MM.1S (cell line): ENCODE measurements at regions not wholly inside any gene's neighbourhood (a gene's known extent, or its start where the extent isn't known, plus 50 kb on each side); places are given as distances from the start of the nearest gene placed in this dataset.

ENCODE experiments used
- DNase-seq: peaks from one replicate; pipeline ENCODE4 v3.0.0-alpha.2; 2015
- H2AFZ ChIP-seq: fragments of 300-600 bp; sonication (generic); 2 replicates; pipeline ENCODE4 v1.6.0; 2016; ENCODE audit warnings: antibody characterized with exemption, low read length
- H3F3A ChIP-seq: fragments of 300-600 bp; sonication (generic); 2 replicates; pipeline ENCODE4 v1.6.1; 2016; ENCODE audit warnings: mild to moderate bottlenecking, antibody characterized with exemption, low read length, moderate library complexity, mixed read lengths; ENCODE audit not compliant: insufficient read depth
- H3K27ac ChIP-seq: fragments of 300-600 bp; sonication (generic); 2 replicates; pipeline ENCODE4 v1.5.1; 2016; ENCODE audit warnings: mild to moderate bottlenecking, low read length
- H3K27me3 ChIP-seq: fragments of 300-600 bp; sonication (generic); replicated peaks from 2 replicates; pipeline ENCODE4 v1.6.0; 2016; ENCODE audit warnings: low read length; ENCODE audit not compliant: insufficient read depth
- H3K36me3 ChIP-seq: fragments of 300-600 bp; sonication (generic); replicated peaks from 2 replicates; pipeline ENCODE4 v1.6.1; 2016; ENCODE audit warnings: mild to moderate bottlenecking, low read length, mixed read lengths; ENCODE audit not compliant: insufficient read depth
- H3K4me1 ChIP-seq: fragments of 300-600 bp; sonication (generic); 2 replicates; pipeline ENCODE4 v1.6.1; 2016; ENCODE audit warnings: low read length, mixed read lengths
- H3K4me2 ChIP-seq: fragments of 300-600 bp; sonication (generic); 2 replicates; pipeline ENCODE4 v1.6.0; 2016; ENCODE audit warnings: low read depth, low read length
- H3K4me3 ChIP-seq: fragments of 300-600 bp; sonication (generic); 2 replicates; pipeline ENCODE4 v1.5.1; 2016; ENCODE audit warnings: low read length, mixed read lengths
- H3K79me2 ChIP-seq: fragments of 300-600 bp; sonication (generic); 2 replicates; pipeline ENCODE4 v1.6.1; 2016; ENCODE audit warnings: mixed run types, low read length, mixed read lengths
- H3K9ac ChIP-seq: fragments of 300-600 bp; sonication (generic); 2 replicates; pipeline ENCODE4 v1.6.1; 2016; ENCODE audit warnings: low read length, mixed read lengths
- H3K9me2 ChIP-seq: fragments of 300-600 bp; sonication (generic); replicated peaks from 2 replicates; pipeline ENCODE4 v1.6.1; 2016; ENCODE audit warnings: mild to moderate bottlenecking, low read length, mixed read lengths; ENCODE audit not compliant: insufficient read depth
- H3K9me3 ChIP-seq: fragments of 300-600 bp; sonication (generic); replicated peaks from 2 replicates; pipeline ENCODE4 v1.6.1; 2016; ENCODE audit warnings: mild to moderate bottlenecking, low read length, mixed read lengths; ENCODE audit not compliant: insufficient read depth
- H4K20me1 ChIP-seq: fragments of 300-600 bp; sonication (generic); 2 replicates; pipeline ENCODE4 v1.6.1; 2016; ENCODE audit warnings: mild to moderate bottlenecking, low read length, moderate library complexity, mixed read lengths; ENCODE audit not compliant: insufficient read depth
- EZH2 ChIP-seq: fragments of 300-600 bp; sonication (generic); optimal IDR thresholded peaks from 2 replicates; pipeline ENCODE3; 2017; ENCODE audit warnings: low read depth, mild to moderate bottlenecking, antibody characterized with exemption, low read length, mixed read lengths
- EZH2phosphoT487 ChIP-seq: fragments of 300-600 bp; sonication (generic); IDR thresholded peaks from 2 replicates; pipeline ENCODE4 v1.6.1; 2018; ENCODE audit warnings: antibody characterized with exemption, low read length
- TF ChIP-seq, protein P1 (sequence below): fragments of 300-600 bp; sonication (generic); IDR thresholded peaks from 2 replicates; pipeline ENCODE4 v1.5.1; 2016; ENCODE audit warnings: antibody characterized with exemption, low read length, mixed read lengths

DNA sequence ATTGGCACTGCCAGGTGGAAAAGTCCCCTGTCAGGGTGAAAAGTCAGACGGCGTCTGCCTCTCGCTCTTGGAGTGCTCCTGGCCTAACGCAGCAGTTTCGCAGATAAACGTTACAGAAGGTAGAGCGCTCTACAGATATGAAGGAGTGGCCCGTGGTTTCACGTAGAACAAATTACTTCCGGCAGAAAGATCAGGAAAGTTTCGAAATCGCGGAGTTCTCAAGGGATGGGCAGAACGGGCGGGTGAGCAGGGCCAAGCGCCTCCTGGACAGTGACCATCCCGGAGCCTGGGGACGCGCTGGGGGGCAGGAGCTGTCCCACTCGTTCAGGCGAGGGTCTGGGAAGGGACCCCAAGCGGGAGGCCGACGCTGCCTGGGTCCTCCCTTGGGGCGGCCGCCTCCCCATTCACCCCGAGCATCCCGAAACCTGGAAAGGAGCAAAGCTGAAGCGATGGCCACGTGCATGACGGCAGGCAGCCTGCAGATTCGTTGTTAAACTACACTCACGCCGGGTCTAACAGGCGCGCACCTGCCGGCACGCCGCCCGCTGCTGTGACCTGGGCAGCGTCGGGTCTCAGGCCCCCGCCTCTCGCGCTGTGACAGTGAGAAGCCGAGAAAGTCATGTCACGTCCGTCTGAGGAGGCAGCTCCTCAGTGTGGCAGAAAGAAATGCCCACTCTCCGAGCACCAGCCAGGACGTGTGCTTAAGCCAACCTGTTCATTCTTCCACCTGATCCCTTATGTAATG lies 122.9 kb upstream of the SALL3 start:
- DNase-seq = no peak

DNA sequence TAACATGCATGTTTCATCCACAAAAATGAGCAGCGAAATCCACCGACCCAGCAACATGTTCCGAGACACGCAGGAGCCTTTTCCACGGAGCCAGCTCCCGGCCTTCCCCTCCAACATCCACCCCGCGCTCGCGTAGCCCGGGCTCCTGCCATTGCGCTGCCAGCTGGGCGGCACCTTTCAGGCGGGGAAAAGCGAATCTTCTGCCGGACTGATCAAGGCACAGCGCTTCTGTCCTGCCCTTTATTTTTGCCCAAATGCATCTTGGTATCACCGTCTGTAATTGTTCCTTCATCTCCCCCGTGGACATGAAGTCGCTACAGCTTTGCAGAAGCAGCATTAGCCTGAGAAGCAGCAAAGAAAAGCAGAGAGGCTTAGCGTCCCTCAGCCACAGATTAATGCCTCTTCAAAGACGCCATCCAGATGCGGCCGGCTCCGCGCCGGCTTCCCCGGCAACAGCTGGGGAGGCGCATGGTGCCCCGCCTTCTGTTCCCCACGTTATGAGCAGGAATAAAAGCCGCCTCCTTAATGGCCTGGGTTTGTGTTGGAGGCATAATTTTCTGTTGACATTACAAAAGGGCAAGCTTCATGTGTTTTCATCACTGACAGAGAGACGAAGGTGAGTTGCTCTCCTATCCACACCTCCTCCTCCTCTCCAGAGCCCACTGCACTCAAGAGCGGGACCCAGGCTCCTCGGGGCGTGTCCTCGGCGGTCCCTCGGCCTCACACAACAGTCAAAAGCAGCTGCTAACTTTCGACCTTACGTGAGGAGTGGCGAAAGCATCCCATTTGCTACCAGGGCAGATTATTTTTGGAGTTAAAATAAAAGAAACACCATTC lies 122.1 kb upstream of the SALL3 start:
- TF ChIP-seq EZH2 (no peak), EZH2phosphoT487 (no peak)
- TF ChIP-seq, protein P1, sequence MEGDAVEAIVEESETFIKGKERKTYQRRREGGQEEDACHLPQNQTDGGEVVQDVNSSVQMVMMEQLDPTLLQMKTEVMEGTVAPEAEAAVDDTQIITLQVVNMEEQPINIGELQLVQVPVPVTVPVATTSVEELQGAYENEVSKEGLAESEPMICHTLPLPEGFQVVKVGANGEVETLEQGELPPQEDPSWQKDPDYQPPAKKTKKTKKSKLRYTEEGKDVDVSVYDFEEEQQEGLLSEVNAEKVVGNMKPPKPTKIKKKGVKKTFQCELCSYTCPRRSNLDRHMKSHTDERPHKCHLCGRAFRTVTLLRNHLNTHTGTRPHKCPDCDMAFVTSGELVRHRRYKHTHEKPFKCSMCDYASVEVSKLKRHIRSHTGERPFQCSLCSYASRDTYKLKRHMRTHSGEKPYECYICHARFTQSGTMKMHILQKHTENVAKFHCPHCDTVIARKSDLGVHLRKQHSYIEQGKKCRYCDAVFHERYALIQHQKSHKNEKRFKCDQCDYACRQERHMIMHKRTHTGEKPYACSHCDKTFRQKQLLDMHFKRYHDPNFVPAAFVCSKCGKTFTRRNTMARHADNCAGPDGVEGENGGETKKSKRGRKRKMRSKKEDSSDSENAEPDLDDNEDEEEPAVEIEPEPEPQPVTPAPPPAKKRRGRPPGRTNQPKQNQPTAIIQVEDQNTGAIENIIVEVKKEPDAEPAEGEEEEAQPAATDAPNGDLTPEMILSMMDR = no peak
- H3K27ac ChIP-seq = no peak overlapping the region
- no peaks in the 10 kb centered on the region for H3K79me2 ChIP-seq
- H3K4me2 ChIP-seq = no peak overlapping the region
- H3K4me1 ChIP-seq = no peaks in the 10 kb centered on the region
- no peak for DNase-seq
- no peaks in the 10 kb centered on the region for H3F3A ChIP-seq
- H3K9me2 ChIP-seq = no peaks in the 10 kb centered on the region
- no peak overlapping the region for H3K4me3 ChIP-seq
- H4K20me1 ChIP-seq = no peaks in the 10 kb centered on the region
- no peak overlapping the region for H3K9ac ChIP-seq
- H3K36me3 ChIP-seq = no peaks in the 10 kb centered on the region
- no peak overlapping the region for H2AFZ ChIP-seq
- H3K27me3 ChIP-seq = no peaks in the 10 kb centered on the region
- no peaks in the 10 kb centered on the region for H3K9me3 ChIP-seq

More for the DNA sequence above, 122.9 kb upstream of the SALL3 start:
- no peaks in the 10 kb centered on the region for H3K9me3 ChIP-seq
- no peaks in the 10 kb centered on the region for H3K79me2 ChIP-seq
- no peaks in the 10 kb centered on the region for H4K20me1 ChIP-seq
- TF ChIP-seq, protein P1 = no peak
- no peak for TF ChIP-seq EZH2phosphoT487
- no peak for TF ChIP-seq EZH2
- H3K9ac ChIP-seq = no peak overlapping the region
- H3K9me2 ChIP-seq = no peaks in the 10 kb centered on the region
- H2AFZ ChIP-seq = no peak overlapping the region
- H3K4me2 ChIP-seq = no peak overlapping the region
- no peaks in the 10 kb centered on the region for H3F3A ChIP-seq
- H3K36me3 ChIP-seq = no peaks in the 10 kb centered on the region
- no peak overlapping the region for H3K27ac ChIP-seq
- no peaks in the 10 kb centered on the region for H3K27me3 ChIP-seq
- no peak overlapping the region for H3K4me3 ChIP-seq
- H3K4me1 ChIP-seq = no peaks in the 10 kb centered on the region

DNA sequence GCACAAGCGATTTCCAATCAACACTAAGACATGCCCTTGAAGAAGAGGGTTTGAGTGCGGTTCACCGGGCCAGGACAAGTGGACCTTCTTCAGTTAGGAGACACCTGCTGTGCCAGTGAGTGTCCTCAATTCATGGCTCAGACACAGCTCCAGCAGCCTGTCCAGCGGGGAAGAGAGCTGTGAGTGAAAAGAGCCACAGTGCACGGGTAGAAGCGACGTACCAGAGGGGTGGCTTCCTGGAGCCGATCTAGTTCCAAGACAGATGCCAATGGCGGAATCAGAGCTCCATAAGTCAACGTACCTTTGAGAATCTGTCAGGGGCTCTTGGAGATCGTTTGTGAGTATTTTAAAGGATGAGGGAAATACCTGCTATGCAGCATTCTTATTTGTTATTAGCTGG lies 119.9 kb upstream of the SALL3 start:
- H3K27me3 ChIP-seq = no peaks in the 10 kb centered on the region
- H2AFZ ChIP-seq = no peak overlapping the region
- no peak overlapping the region for H3K4me3 ChIP-seq
- no peaks in the 10 kb centered on the region for H3K4me1 ChIP-seq
- no peaks in the 10 kb centered on the region for H3K9me2 ChIP-seq
- H3K36me3 ChIP-seq = no peaks in the 10 kb centered on the region
- no peak for DNase-seq
- no peak for TF ChIP-seq EZH2
- TF ChIP-seq EZH2phosphoT487 = no peak
- TF ChIP-seq, protein P1 = no peak
- no peaks in the 10 kb centered on the region for H4K20me1 ChIP-seq
- no peaks in the 10 kb centered on the region for H3K9me3 ChIP-seq
- no peak overlapping the region for H3K4me2 ChIP-seq
- no peak overlapping the region for H3K9ac ChIP-seq
- H3K79me2 ChIP-seq = no peaks in the 10 kb centered on the region
- H3F3A ChIP-seq = no peaks in the 10 kb centered on the region
- no peak overlapping the region for H3K27ac ChIP-seq
